Myocyte (in vitro differentiated cells): ENCODE measurements at regions not wholly inside any gene's neighbourhood (a gene's known extent, or its start where the extent isn't known, plus 50 kb on each side); places are given as distances from the start of the nearest gene placed in this dataset.

Source experiments
- DNase-seq: peaks from one replicate; pipeline ENCODE4 v3.0.0-alpha.2; 2012; ENCODE audit warnings: low read depth

GRCh38 chr21:38556390-38556789 is 58.1 kb upstream of the ERG start:
- DNase-seq: no peak

GRCh38 chr21:38561205-38561604 is 62.9 kb upstream of the ERG start:
- DNase-seq: no peak

- no peak for DNase-seq
Measured at GRCh38 chr21:38561613-38562581, 63.6 kb upstream of the ERG start.

GRCh38 chr21:38567335-38567969 is 69.2 kb upstream of the ERG start:
- peak; percentile 44 for DNase-seq

- DNase-seq: no peak
Measured at GRCh38 chr21:38567970-38568360, 69.7 kb upstream of the ERG start.

- DNase-seq: no peak
Measured at GRCh38 chr21:38569733-38570132, 71.5 kb upstream of the ERG start.

- DNase-seq: no peak
Measured at GRCh38 chr21:38570596-38570995, 72.3 kb upstream of the ERG start.

GRCh38 chr21:38574895-38575575 is 76.8 kb upstream of the ERG start:
- no peak for DNase-seq

- DNase-seq: no peak
Measured at GRCh38 chr21:38577887-38578286, 79.6 kb upstream of the ERG start.

- DNase-seq: no peak
Measured at GRCh38 chr21:38590449-38591217, 92.4 kb upstream of the ERG start.

- no peak for DNase-seq
Measured at GRCh38 chr21:38591218-38591537, 92.9 kb upstream of the ERG start.

GRCh38 chr21:38596264-38597042 is 98.2 kb upstream of the ERG start:
- no peak for DNase-seq

- DNase-seq: peak; percentile 8
Measured at GRCh38 chr21:38597421-38597820, 99.1 kb upstream of the ERG start.

- no peak for DNase-seq
Measured at GRCh38 chr21:38598413-38598812, 100.1 kb upstream of the ERG start.

- no peak for DNase-seq
Measured at GRCh38 chr21:38599381-38599975, 101.2 kb upstream of the ERG start.

- DNase-seq: no peak
Measured at GRCh38 chr21:38600106-38600505, 101.8 kb upstream of the ERG start.

GRCh38 chr21:38605236-38605635 is 107.0 kb upstream of the ERG start:
- no peak for DNase-seq

GRCh38 chr21:38609580-38609979 is 111.3 kb upstream of the ERG start:
- no peak for DNase-seq

GRCh38 chr21:38610623-38611251 is 112.5 kb upstream of the ERG start:
- DNase-seq: no peak

- no peak for DNase-seq
Measured at GRCh38 chr21:38611277-38611676, 113.0 kb upstream of the ERG start.
